ENCODE measurements at regions not wholly inside any gene's neighbourhood (a gene's known extent, or its start where the extent isn't known, plus 50 kb on each side); places are given as distances from the start of the nearest gene placed in this dataset.

GRCh38 chr2:224281374-224281773 is 120.5 kb downstream of the FAM124B start:
- H3K9me3 Mint-ChIP-seq = no peaks in the 10 kb centered on the region
- no peak overlapping the region for H3K4me3 Mint-ChIP-seq
- H3K36me3 Mint-ChIP-seq (ENCODE audit: low read depth) = no peaks in the 10 kb centered on the region
- H3K4me1 Mint-ChIP-seq (ENCODE audit: low read depth) = no peaks in the 10 kb centered on the region
- no peak overlapping the region for H3K27ac Mint-ChIP-seq
- H3K27me3 Mint-ChIP-seq = peaks cover 10% of the 10 kb centered on the region
- intact Hi-C loops (cut with micrococcal nuclease) = loop anchor here (5.0 kb wide), 1 partner anchor 499 kb away; no protein-coding TSS in a partner anchor

DNA sequence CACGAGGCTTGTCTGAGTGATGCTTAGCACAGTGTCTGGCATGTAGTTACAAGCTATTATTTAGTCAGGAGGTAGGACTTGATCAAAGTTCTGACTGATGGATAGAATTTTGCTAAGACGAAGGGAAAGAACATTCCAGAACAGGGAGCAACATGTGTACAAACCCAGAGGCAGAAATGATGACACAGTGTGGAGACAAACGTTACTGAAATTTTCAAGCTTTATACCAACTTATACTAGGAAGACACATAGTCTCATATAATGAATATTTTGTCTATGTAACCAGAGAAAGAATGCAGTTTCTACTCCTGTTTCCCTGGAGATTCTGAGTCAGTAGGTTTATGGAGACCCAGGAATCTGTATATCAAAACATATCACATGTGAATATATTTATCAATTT is 123.4 kb downstream of the FAM124B start:
- peaks cover 12% of the 10 kb centered on the region for H3K27me3 Mint-ChIP-seq
- H3K27ac Mint-ChIP-seq = no peak overlapping the region
- H3K9me3 Mint-ChIP-seq = no peaks in the 10 kb centered on the region
- no peaks in the 10 kb centered on the region for H3K4me1 Mint-ChIP-seq (ENCODE audit: low read depth)
- H3K4me3 Mint-ChIP-seq = no peak overlapping the region
- intact Hi-C loops (cut with micrococcal nuclease) = no loop called here
- H3K36me3 Mint-ChIP-seq (ENCODE audit: low read depth) = no peaks in the 10 kb centered on the region

DNA sequence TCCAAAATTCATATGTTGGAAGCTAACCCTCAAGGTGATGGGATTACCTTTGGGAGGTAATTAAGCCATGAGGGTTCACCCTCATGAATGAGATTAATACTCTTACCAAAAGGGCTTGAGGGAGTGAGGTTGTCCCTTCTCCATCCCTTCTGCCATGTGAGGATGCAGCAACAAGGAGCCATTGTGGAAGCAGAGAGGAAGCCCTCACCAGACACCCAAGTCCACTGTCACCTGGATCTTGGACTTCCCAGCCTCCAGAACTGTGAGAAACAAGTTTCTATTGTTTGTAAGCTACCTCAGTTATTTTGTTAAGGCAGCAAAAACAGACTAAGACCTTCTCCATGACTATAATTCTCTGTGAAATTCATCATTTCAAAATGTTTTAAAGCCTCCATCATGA is 125.7 kb downstream of the FAM124B start:
- no peaks in the 10 kb centered on the region for H3K4me1 Mint-ChIP-seq (ENCODE audit: low read depth)
- intact Hi-C loops (cut with micrococcal nuclease) = no loop called here
- H3K27me3 Mint-ChIP-seq = peaks cover 11% of the 10 kb centered on the region
- H3K4me3 Mint-ChIP-seq = no peak overlapping the region
- H3K36me3 Mint-ChIP-seq (ENCODE audit: low read depth) = no peaks in the 10 kb centered on the region
- H3K27ac Mint-ChIP-seq = no peak overlapping the region
- H3K9me3 Mint-ChIP-seq = no peaks in the 10 kb centered on the region

GRCh38 chr2:224272237-224272910 is 129.5 kb downstream of the FAM124B start:
- intact Hi-C loops (cut with micrococcal nuclease) = no loop called here
- no peak overlapping the region for H3K4me3 Mint-ChIP-seq
- no peaks in the 10 kb centered on the region for H3K9me3 Mint-ChIP-seq
- H3K36me3 Mint-ChIP-seq (ENCODE audit: low read depth) = no peaks in the 10 kb centered on the region
- H3K4me1 Mint-ChIP-seq (ENCODE audit: low read depth) = no peaks in the 10 kb centered on the region
- peaks cover 6% of the 10 kb centered on the region for H3K27me3 Mint-ChIP-seq
- no peak overlapping the region for H3K27ac Mint-ChIP-seq

DNA sequence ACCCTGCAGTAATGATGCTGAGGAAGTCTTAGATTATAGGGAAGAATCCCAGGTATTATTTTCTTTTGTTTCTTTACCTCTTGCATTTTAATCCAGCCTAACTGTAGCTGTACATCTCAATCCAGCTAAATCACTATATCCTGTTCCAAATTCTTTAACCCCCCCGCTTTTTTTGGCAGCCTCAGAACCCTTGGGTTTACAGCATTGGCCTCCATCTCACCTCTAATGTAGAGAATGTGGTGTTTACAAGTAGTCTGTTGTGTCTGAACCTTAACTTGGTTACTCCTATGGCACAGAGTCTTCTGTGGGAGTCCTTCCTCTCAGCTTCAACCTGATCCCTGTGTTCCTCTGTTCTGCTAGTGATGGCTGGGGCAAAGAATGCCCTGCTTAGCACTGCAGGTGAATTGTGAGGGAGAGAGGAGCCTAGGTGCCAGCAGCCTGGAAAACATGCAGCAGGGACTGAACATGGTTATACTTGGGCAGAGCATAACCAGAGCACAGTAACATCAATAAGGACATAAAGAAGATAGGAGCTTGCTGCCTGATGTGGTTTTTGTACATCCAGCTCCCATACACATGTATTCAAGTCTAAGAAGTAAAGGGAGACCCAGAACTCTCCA is 130.2 kb downstream of the FAM124B start:
- Mint-ChIP-seq H3K36me3 (ENCODE audit: low read depth) (no peaks in the 10 kb centered on the region), H3K27ac (no peak overlapping the region), H3K27me3 (peaks cover 6% of the 10 kb centered on the region), H3K4me1 (ENCODE audit: low read depth) (no peaks in the 10 kb centered on the region), H3K4me3 (no peak overlapping the region), H3K9me3 (no peaks in the 10 kb centered on the region)
- intact Hi-C loops (cut with micrococcal nuclease) = no loop called here

- intact Hi-C loops (cut with micrococcal nuclease) = no loop called here
- H3K36me3 Mint-ChIP-seq (ENCODE audit: low read depth) = no peaks in the 10 kb centered on the region
- no peaks in the 10 kb centered on the region for H3K9me3 Mint-ChIP-seq
- no peaks in the 10 kb centered on the region for H3K4me1 Mint-ChIP-seq (ENCODE audit: low read depth)
- peaks cover 6% of the 10 kb centered on the region for H3K27me3 Mint-ChIP-seq
- H3K27ac Mint-ChIP-seq = no peak overlapping the region
- H3K4me3 Mint-ChIP-seq = no peak overlapping the region
These were observed 133.5 kb downstream of the FAM124B start for GRCh38 chr2:224268441-224268840.

- Mint-ChIP-seq H3K36me3 (ENCODE audit: low read depth) (no peaks in the 10 kb centered on the region), H3K4me1 (ENCODE audit: low read depth) (peaks cover 6% of the 10 kb centered on the region), H3K4me3 (no peak overlapping the region), H3K27ac (no peak overlapping the region), H3K9me3 (no peaks in the 10 kb centered on the region), H3K27me3 (peaks cover 2% of the 10 kb centered on the region)
- intact Hi-C loops (cut with micrococcal nuclease) = no loop called here
These were observed 137.6 kb downstream of the FAM124B start for GRCh38 chr2:224264259-224264658.

- peaks cover 6% of the 10 kb centered on the region for H3K4me1 Mint-ChIP-seq (ENCODE audit: low read depth)
- H3K9me3 Mint-ChIP-seq = no peaks in the 10 kb centered on the region
- peaks cover 2% of the 10 kb centered on the region for H3K27me3 Mint-ChIP-seq
- intact Hi-C loops (cut with micrococcal nuclease) = no loop called here
- no peak overlapping the region for H3K27ac Mint-ChIP-seq
- H3K4me3 Mint-ChIP-seq = no peak overlapping the region
- H3K36me3 Mint-ChIP-seq (ENCODE audit: low read depth) = no peaks in the 10 kb centered on the region
These were observed 138.3 kb downstream of the FAM124B start for GRCh38 chr2:224263571-224264043.

GRCh38 chr2:224261326-224261725 is 140.6 kb downstream of the FAM124B start:
- Mint-ChIP-seq H3K4me1 (ENCODE audit: low read depth) (peaks cover 6% of the 10 kb centered on the region), H3K36me3 (ENCODE audit: low read depth) (no peaks in the 10 kb centered on the region), H3K27ac (no peak overlapping the region), H3K27me3 (peaks cover 2% of the 10 kb centered on the region), H3K4me3 (no peak overlapping the region), H3K9me3 (no peaks in the 10 kb centered on the region)
- intact Hi-C loops (cut with micrococcal nuclease) = no loop called here

GRCh38 chr2:224260372-224261020 is 141.4 kb downstream of the FAM124B start:
- peaks cover under 1% of the 10 kb centered on the region for H3K27me3 Mint-ChIP-seq
- H3K9me3 Mint-ChIP-seq = no peaks in the 10 kb centered on the region
- intact Hi-C loops (cut with micrococcal nuclease) = no loop called here
- no peak overlapping the region for H3K4me3 Mint-ChIP-seq
- no peaks in the 10 kb centered on the region for H3K36me3 Mint-ChIP-seq (ENCODE audit: low read depth)
- H3K27ac Mint-ChIP-seq = no peak overlapping the region
- H3K4me1 Mint-ChIP-seq (ENCODE audit: low read depth) = peaks cover 6% of the 10 kb centered on the region

DNA sequence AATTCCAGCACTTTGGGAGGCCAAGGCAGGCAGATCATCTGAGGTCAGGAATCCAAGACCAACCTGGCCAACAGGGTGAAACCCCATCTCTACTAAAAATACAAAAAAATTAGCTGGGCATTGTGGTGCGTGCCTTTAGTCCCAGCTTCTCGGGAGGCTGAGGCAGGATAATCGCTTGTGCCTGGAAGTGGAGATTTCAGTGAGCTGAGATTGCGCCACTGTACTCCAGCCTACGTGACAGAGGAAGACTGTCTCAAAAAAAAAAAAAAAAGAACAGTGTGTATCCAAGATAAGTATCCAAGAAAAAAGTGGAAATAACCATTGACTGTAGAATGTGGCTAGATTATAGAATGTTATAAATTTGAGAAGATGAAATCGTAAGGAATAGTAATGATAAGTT is 142.1 kb downstream of the FAM124B start:
- no peak overlapping the region for H3K4me3 Mint-ChIP-seq
- intact Hi-C loops (cut with micrococcal nuclease) = no loop called here
- no peaks in the 10 kb centered on the region for H3K36me3 Mint-ChIP-seq (ENCODE audit: low read depth)
- no peaks in the 10 kb centered on the region for H3K27me3 Mint-ChIP-seq
- no peak overlapping the region for H3K27ac Mint-ChIP-seq
- H3K4me1 Mint-ChIP-seq (ENCODE audit: low read depth) = peaks cover 6% of the 10 kb centered on the region
- no peaks in the 10 kb centered on the region for H3K9me3 Mint-ChIP-seq

DNA sequence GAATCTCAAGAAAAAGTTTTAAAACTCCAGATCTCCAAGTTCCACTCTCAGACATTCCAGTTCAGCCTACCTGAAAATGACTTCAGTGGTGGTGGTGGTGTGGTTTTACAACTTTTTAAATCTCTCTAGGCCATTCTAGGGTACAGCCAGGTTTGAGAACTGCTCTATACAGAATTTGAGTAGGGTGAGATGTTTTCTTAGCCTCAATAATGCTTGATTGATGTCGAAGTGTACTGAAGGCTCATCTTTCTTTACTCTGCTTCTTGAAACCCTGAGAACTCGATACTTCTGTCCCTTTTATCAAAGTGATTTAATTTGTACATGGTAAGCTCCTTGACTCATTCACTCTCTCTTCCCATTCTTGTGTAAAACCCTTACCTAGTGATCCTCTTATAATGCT is 143.8 kb downstream of the FAM124B start:
- intact Hi-C loops (cut with micrococcal nuclease) = no loop called here
- H3K36me3 Mint-ChIP-seq (ENCODE audit: low read depth) = no peaks in the 10 kb centered on the region
- H3K4me1 Mint-ChIP-seq (ENCODE audit: low read depth) = peaks cover 6% of the 10 kb centered on the region
- no peak overlapping the region for H3K4me3 Mint-ChIP-seq
- H3K9me3 Mint-ChIP-seq = no peaks in the 10 kb centered on the region
- H3K27ac Mint-ChIP-seq = no peak overlapping the region
- H3K27me3 Mint-ChIP-seq = no peaks in the 10 kb centered on the region

GRCh38 chr2:224257156-224257555 is 144.8 kb downstream of the FAM124B start:
- Mint-ChIP-seq H3K36me3 (ENCODE audit: low read depth) (no peaks in the 10 kb centered on the region), H3K27ac (no peak overlapping the region), H3K9me3 (no peaks in the 10 kb centered on the region), H3K4me1 (ENCODE audit: low read depth) (peaks cover 6% of the 10 kb centered on the region), H3K27me3 (no peaks in the 10 kb centered on the region), H3K4me3 (no peak overlapping the region)
- intact Hi-C loops (cut with micrococcal nuclease) = no loop called here

DNA sequence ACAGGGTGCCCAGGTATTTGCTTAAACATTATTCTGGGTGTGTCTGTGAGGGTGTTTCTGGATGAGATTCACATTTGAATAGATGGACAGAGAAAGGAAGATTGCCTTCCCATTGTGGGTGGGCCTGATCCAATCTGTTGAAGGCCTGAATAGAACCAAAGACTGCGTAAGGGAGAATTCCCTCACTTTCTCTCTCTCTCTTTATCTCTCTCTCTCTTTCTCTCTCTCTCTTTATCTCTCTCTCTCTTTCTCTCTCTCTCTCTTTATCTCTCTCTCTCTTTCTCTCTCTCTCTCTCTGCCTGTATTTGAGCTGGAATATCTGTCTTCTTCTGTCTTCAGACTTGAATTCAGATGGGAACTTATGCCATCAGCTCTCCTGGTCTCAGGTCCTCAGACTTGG is 148.4 kb downstream of the FAM124B start:
- intact Hi-C loops (cut with micrococcal nuclease) = no loop called here
- Mint-ChIP-seq H3K27me3 (no peaks in the 10 kb centered on the region), H3K4me3 (no peak overlapping the region), H3K27ac (no peak overlapping the region), H3K36me3 (ENCODE audit: low read depth) (no peaks in the 10 kb centered on the region), H3K4me1 (ENCODE audit: low read depth) (no peaks in the 10 kb centered on the region), H3K9me3 (no peaks in the 10 kb centered on the region)

Data from dendritic cell treated with granulocyte-macrophage colony-stimulating factor and Interleukin-4, amounts not matched to agents 40 ng/mL and 50 ng/mL, for 4 days (primary cell).